MM.1S (cell line): ENCODE measurements at regions not wholly inside any gene's neighbourhood (a gene's known extent, or its start where the extent isn't known, plus 50 kb on each side); places are given as distances from the start of the nearest gene placed in this dataset.

Experiments
- DNase-seq: peaks from one replicate; pipeline ENCODE4 v3.0.0-alpha.2; 2015
- H2AFZ ChIP-seq: fragments of 300-600 bp; sonication (generic); 2 replicates; pipeline ENCODE4 v1.6.0; 2016; ENCODE audit warnings: antibody characterized with exemption, low read length
- H3F3A ChIP-seq: fragments of 300-600 bp; sonication (generic); 2 replicates; pipeline ENCODE4 v1.6.1; 2016; ENCODE audit warnings: mild to moderate bottlenecking, antibody characterized with exemption, low read length, moderate library complexity, mixed read lengths; ENCODE audit not compliant: insufficient read depth
- H3K27ac ChIP-seq: fragments of 300-600 bp; sonication (generic); 2 replicates; pipeline ENCODE4 v1.5.1; 2016; ENCODE audit warnings: mild to moderate bottlenecking, low read length
- H3K27me3 ChIP-seq: fragments of 300-600 bp; sonication (generic); replicated peaks from 2 replicates; pipeline ENCODE4 v1.6.0; 2016; ENCODE audit warnings: low read length; ENCODE audit not compliant: insufficient read depth
- H3K36me3 ChIP-seq: fragments of 300-600 bp; sonication (generic); replicated peaks from 2 replicates; pipeline ENCODE4 v1.6.1; 2016; ENCODE audit warnings: mild to moderate bottlenecking, low read length, mixed read lengths; ENCODE audit not compliant: insufficient read depth
- H3K4me1 ChIP-seq: fragments of 300-600 bp; sonication (generic); 2 replicates; pipeline ENCODE4 v1.6.1; 2016; ENCODE audit warnings: low read length, mixed read lengths
- H3K4me2 ChIP-seq: fragments of 300-600 bp; sonication (generic); 2 replicates; pipeline ENCODE4 v1.6.0; 2016; ENCODE audit warnings: low read depth, low read length
- H3K4me3 ChIP-seq: fragments of 300-600 bp; sonication (generic); 2 replicates; pipeline ENCODE4 v1.5.1; 2016; ENCODE audit warnings: low read length, mixed read lengths
- H3K79me2 ChIP-seq: fragments of 300-600 bp; sonication (generic); 2 replicates; pipeline ENCODE4 v1.6.1; 2016; ENCODE audit warnings: mixed run types, low read length, mixed read lengths
- H3K9ac ChIP-seq: fragments of 300-600 bp; sonication (generic); 2 replicates; pipeline ENCODE4 v1.6.1; 2016; ENCODE audit warnings: low read length, mixed read lengths
- H3K9me2 ChIP-seq: fragments of 300-600 bp; sonication (generic); replicated peaks from 2 replicates; pipeline ENCODE4 v1.6.1; 2016; ENCODE audit warnings: mild to moderate bottlenecking, low read length, mixed read lengths; ENCODE audit not compliant: insufficient read depth
- H3K9me3 ChIP-seq: fragments of 300-600 bp; sonication (generic); replicated peaks from 2 replicates; pipeline ENCODE4 v1.6.1; 2016; ENCODE audit warnings: mild to moderate bottlenecking, low read length, mixed read lengths; ENCODE audit not compliant: insufficient read depth
- H4K20me1 ChIP-seq: fragments of 300-600 bp; sonication (generic); 2 replicates; pipeline ENCODE4 v1.6.1; 2016; ENCODE audit warnings: mild to moderate bottlenecking, low read length, moderate library complexity, mixed read lengths; ENCODE audit not compliant: insufficient read depth
- CTCF ChIP-seq: fragments of 300-600 bp; sonication (generic); IDR thresholded peaks from 2 replicates; pipeline ENCODE4 v1.5.1; 2016; ENCODE audit warnings: antibody characterized with exemption, low read length, mixed read lengths
- EZH2 ChIP-seq: fragments of 300-600 bp; sonication (generic); optimal IDR thresholded peaks from 2 replicates; pipeline ENCODE3; 2017; ENCODE audit warnings: low read depth, mild to moderate bottlenecking, antibody characterized with exemption, low read length, mixed read lengths
- EZH2phosphoT487 ChIP-seq: fragments of 300-600 bp; sonication (generic); IDR thresholded peaks from 2 replicates; pipeline ENCODE4 v1.6.1; 2018; ENCODE audit warnings: antibody characterized with exemption, low read length

GRCh38 chr2:3986530-3987258, 283.3 kb downstream of the DCDC2C start:
- H4K20me1 ChIP-seq, result no peaks in the 10 kb centered on the region
- H3K4me1 ChIP-seq, result 0 out of 2 replicates have a peak, but pooled peaks cover 3% of the 10 kb centered on the region
- peak; percentile 39 for DNase-seq
- peak overlapping the region; percentile 16 for H3K4me2 ChIP-seq
- no peak overlapping the region for H3K4me3 ChIP-seq
- TF ChIP-seq EZH2 (no peak), CTCF (no peak), EZH2phosphoT487 (no peak)
- H3K27me3 ChIP-seq, result no peaks in the 10 kb centered on the region
- no peaks in the 10 kb centered on the region for H3F3A ChIP-seq
- H3K9me2 ChIP-seq, result no peaks in the 10 kb centered on the region
- no peak overlapping the region for H3K9ac ChIP-seq
- no peaks in the 10 kb centered on the region for H3K36me3 ChIP-seq
- no peak overlapping the region for H2AFZ ChIP-seq
- H3K79me2 ChIP-seq, result no peaks in the 10 kb centered on the region
- no peaks in the 10 kb centered on the region for H3K9me3 ChIP-seq
- peak overlapping the region; percentile 58; the same call in 1 of the 2 replicates for H3K27ac ChIP-seq

DNA sequence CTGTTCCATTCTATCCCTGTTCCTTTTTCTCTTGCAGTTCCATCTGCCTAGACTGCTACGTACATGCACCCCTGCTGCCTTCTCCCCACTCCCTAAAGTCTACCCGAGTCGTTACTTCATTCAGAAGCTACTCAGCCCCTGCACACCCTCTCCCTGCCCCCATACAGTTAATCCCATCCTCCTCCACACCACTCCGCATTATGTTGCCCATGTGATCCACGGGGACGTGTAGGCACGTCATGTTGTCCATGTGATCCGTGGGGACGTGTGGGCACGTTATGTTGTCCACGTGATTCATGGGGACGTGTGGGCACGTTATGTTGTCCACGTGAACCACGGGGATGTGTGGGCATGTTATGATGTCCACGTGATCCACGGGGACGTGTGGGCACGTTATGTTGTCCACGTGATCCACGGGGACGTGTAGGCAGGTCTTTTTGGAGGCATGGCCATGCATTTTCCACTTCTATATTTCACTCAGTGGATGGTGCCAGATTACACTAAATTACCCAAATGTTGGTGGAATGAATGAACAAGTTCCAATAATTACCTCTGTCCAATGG, 299.5 kb downstream of the DCDC2C start:
- H2AFZ ChIP-seq, result no peak overlapping the region
- H3K4me2 ChIP-seq, result no peak overlapping the region
- no peaks in the 10 kb centered on the region for H3K79me2 ChIP-seq
- no peak overlapping the region for H3K27ac ChIP-seq
- no peak for DNase-seq
- no peaks in the 10 kb centered on the region for H3K36me3 ChIP-seq
- H3K9me3 ChIP-seq, result no peaks in the 10 kb centered on the region
- H3K4me3 ChIP-seq, result no peak overlapping the region
- no peaks in the 10 kb centered on the region for H3K27me3 ChIP-seq
- TF ChIP-seq CTCF, result no peak
- no peak for TF ChIP-seq EZH2phosphoT487
- TF ChIP-seq EZH2, result no peak
- no peaks in the 10 kb centered on the region for H3K9me2 ChIP-seq
- no peaks in the 10 kb centered on the region for H3K4me1 ChIP-seq
- no peaks in the 10 kb centered on the region for H3F3A ChIP-seq
- H3K9ac ChIP-seq, result no peak overlapping the region
- H4K20me1 ChIP-seq, result no peaks in the 10 kb centered on the region

DNA sequence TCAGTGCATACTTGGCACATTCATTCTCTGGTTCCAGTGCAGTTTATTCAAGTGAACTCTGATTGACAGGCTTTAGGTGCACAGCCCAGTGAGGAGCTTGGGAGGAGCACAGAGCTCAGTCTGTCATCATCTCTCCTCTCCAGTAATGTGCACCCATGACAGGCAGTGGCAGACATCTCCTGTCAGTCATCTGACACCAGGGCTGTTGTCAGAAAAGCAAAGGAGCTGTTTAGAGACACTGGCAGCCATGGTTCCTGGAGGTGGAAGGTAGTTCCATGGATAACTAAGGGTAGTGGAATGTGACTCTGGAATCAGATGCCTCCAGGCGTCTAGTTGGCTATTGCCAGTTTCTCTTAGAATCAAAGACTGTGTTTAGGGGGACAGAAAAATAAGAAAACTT, 308.8 kb downstream of the DCDC2C start:
- no peak overlapping the region for H3K4me3 ChIP-seq
- H2AFZ ChIP-seq, result no peak overlapping the region
- H3K79me2 ChIP-seq, result no peaks in the 10 kb centered on the region
- H3K4me1 ChIP-seq, result no peaks in the 10 kb centered on the region
- no peaks in the 10 kb centered on the region for H3K36me3 ChIP-seq
- no peaks in the 10 kb centered on the region for H3K27me3 ChIP-seq
- H3F3A ChIP-seq, result no peaks in the 10 kb centered on the region
- H3K9me2 ChIP-seq, result no peaks in the 10 kb centered on the region
- no peaks in the 10 kb centered on the region for H3K9me3 ChIP-seq
- H3K27ac ChIP-seq, result no peak overlapping the region
- no peak for TF ChIP-seq EZH2
- TF ChIP-seq CTCF, result no peak
- no peak for TF ChIP-seq EZH2phosphoT487
- no peaks in the 10 kb centered on the region for H4K20me1 ChIP-seq
- no peak overlapping the region for H3K9ac ChIP-seq
- DNase-seq, result no peak
- H3K4me2 ChIP-seq, result no peak overlapping the region
